ENCODE measurements at regions not wholly inside any gene's neighbourhood (a gene's known extent, or its start where the extent isn't known, plus 50 kb on each side); places are given as distances from the start of the nearest gene placed in this dataset.
"Not testable (repeated sequence)": the region's sequence is repeated elsewhere in the genome, so short reads cannot be mapped to it uniquely, and the experiment has no call there.

DNA sequence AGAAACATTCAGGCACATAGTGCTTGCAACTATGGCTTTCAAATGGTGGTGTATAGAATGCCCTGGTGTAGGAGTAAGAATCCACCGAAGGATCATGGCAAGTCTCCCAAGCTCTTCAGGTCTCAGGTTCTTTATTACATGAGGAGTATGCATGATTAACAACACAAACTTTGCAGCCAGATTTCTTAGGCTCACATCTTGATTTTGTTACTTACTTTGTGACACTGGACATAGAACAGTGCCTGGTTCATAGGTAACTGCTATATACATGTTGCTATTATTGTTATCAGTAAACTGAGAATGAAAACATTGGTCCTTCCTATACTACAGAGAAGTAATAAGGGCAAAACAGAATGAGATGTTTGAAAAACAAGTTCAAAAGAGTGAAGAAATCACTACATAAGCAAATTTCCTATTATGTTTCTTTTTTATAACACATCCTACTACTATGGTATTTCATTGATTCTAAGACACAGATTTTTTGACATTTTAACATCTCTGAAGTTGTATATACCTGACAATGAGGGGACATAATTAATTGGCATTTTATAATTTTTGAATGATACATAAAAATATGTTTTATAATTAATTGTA, 284.9 kb downstream of the C1D start:
- no peak for DNase-seq (ENCODE audit: low spot score)

DNA sequence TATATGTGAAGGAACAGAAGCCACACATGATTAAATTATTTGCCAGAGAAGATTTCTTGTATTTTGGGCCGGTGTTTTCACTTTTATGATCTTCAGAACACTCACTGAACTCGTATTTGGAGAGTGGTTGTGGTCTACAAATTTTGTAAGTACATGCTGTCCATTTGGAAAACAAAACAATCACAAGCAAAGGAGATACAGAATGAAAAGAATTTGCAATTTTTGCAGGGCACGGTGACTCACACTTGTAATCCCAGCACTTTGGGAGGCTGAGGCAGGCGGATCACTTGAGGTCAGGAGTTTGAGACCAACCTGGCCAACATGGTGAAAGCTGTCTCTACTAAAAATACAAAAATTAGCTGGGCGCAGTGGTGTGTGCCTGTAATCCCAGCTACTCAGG, 282.0 kb downstream of the C1D start:
- DNase-seq (ENCODE audit: low spot score) = not testable (repeated sequence)

DNA sequence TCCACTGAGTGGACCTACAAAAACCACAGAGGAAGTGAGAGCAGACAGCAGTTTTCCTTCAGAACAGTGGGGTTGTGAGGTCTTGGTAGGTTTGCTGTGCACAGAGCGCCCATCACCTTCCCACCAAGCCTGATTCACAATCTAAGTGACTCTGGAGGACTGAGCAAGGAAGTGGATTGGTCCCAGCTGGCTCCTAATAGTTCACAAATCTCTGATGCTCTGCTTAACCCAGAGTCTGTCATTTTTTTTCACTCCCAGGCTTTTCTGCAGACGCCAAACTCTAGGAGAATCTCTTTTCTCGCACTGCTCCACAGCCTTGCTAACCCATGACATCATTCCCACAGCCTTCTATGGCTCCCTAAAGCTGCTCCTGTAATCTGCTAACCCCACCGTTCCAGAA, 280.4 kb downstream of the C1D start:
- no peak for DNase-seq (ENCODE audit: low spot score)

DNA sequence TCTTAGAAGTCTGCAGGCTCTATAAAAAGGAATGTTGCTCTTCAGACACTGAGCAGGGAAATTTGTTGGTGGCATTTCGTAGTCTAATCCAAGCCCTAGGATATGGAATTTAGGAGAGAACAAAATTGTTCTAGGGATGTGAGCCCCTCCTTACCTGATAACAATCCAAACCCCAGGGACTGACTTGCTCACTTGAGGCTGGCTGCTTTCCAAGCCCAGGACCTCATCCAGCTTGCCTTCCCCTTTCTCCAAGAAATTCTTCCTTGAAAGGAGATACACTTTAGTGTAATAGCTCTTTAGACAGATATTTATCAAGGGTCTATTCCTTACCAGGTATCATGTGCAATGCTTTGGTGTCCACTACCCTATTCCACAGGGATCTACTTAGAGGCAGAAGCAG, 279.8 kb downstream of the C1D start:
- DNase-seq (ENCODE audit: low spot score) = no peak

DNA sequence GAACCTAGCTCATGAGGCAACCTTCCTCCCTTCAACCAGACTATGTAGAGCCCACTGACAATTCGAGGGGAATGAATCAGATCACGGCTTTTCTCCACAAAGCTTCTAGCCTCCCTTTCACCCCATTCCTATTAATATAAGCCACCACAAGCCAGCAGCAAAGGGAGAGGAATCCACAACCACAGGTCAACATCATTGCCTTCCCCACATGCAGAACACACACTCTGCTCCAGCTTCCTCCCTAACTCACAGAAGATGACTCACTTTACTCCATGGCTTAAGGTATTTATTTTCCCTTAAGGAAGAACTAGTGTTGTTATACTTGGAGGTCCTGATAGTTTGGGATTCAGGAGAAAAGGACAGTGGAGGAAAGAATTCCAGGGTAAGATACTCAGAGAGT, 272.2 kb downstream of the C1D start:
- DNase-seq (ENCODE audit: low spot score) = no peak

DNA sequence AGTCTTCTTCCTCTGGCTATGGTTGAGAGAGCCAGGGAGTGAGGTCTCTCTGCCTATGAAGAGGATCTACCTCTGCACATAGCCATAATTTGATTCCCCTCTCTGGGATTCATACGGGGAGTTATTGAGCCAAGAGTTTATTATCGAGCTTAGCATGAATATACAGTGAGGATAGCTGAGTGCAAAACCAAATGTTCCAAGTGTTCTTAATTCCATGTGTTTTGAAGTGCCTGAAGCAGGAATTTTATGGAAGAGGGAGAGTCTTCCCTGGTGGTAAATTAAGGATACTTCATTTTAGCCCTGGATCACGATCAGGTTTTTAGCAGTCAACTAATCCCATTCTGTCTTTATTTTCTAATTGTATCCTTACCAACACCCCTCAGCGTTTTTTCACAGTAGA, 270.6 kb downstream of the C1D start:
- no peak for DNase-seq (ENCODE audit: low spot score)

DNA sequence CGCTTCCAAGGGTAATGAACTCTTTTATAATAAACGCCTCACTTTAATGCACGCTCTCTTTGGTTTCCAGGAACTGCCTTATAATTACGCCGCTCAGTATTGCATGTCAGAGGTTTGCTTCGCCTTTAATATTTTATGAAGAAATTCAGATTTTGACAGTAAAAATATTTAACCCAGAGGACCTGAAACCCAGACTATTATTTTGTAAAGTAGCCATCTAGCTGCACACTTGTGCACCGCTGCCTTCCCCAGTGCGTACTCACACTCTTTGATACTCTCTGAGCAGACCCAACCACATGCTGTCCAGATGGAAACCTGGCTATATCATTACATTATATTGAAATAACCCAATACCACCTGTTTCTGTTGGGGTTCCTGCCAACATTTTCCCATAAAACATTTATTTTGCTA, 270.1 kb downstream of the C1D start:
- DNase-seq (ENCODE audit: low spot score) = no peak

DNA sequence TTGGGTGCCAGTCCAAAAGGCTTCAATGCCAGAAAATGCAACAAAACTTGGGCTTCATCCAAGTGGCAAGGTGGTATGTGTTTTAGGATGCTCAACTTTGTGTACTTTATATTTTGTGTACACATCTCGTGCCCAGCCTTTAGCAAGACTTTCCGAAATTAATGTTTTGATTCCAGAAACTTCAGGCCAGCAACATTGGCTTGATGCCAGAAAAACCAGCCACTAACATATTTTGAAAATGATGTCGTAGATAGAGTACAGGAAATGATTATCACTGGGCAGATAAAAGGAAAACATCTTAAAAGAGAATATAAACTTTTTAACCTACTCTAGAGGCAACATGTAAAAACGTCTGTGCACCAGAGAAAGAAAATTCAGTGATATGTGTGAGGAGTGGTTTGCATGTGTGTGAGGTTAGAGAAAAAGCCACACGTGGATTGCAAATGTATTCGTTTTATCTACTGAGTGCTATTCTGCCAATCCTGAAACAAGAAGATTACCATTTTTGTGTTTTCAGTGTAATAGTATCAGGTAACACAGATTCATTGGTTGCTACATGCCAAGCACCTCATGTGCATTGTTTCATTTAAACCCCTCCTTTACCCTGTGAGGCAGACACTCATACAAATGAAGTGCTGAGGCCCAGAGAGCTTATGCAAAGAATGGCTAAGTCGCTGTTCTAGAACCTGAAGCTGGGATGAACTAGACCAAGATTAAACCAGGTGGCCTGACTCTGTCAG, 264.8 kb downstream of the C1D start:
- no peak for DNase-seq (ENCODE audit: low spot score)

DNA sequence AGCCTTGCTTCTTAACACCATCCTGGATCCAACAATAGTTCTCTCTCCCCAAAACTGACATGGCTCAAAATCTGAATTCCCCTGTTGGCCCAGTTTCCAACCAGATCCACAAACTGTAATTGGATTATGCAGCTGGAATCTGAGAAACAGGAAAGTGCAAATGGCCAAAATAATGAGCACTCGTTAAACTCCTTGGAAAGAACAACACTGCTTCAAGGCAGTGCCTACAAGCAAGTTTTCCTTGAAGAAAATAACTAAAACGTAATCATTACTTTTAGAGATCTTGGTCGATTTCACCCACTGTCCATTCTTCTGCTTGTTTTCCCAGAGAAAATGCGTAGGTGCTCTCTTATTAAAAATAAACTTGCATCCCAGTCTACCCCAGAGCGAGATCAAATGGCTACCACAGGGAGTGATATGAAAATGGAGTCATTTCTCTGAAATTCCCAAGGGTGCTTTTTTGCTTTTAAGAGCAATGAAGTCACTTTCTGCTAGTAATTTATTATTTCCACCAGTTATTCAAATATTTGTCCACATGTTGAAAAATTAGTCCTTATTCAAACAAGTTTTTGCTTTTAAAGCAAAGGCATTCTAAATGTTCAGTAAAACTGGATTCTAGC, 264.2 kb downstream of the C1D start:
- DNase-seq (ENCODE audit: low spot score) = no peak

DNA sequence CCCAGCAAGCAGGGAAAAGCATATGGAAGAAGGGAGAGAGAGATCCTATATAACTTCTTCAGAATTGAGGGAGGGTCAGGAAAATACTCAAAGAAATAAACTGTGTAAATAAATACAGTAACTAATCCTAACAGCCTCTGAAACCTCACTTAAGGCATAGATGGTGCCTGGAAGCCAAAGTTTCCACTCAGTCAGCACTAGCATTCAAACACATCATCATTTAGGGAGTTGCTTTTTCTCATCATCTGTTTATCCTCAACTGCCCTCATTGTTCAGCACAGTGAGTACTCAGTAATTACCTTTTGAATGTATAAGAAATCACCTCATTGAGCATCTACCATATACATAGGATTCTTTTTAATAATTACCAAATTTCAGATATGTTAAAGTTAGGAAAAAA, 262.9 kb downstream of the C1D start:
- no peak for DNase-seq (ENCODE audit: low spot score)

DNA sequence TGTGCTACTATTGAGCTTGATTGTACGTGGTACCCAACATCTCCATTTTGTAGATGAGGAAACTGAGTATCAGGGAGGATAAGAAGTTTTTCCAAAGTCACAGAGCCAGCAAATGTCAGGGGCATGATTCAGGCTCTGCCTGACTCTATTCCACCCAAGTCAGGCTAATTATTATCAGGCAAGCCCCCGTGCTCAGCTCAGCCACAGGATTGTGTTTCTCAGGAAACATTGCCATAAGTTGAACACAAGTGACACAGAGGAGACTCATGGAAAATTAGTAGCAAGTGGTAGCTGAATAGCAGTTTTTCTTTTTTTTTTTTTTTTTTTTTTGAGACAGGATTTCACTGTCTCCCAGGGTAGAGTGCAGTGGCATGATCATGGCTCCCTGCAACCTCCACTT, 260.5 kb downstream of the C1D start:
- DNase-seq (ENCODE audit: low spot score) = no peak

DNA sequence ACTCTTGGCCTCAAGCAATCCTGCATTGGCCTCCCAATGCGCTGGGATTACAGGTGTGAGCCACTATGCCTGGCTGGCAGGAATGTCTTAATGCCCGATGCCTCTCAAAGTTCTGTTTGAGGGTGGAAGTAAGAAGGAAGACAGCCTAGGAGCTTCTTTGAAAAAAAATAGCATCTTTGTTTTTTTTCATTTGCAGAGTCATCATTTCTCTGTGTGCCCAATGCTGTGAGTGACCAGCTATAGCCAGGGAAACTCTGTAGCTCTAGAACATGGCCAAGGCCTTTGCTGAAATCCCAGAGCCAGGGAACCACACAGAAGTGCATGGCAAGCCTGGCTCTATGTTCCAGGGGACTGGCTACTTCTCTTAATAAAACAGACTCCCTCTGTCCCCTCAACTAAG, 260.0 kb downstream of the C1D start:
- no peak for DNase-seq (ENCODE audit: low spot score)

DNA sequence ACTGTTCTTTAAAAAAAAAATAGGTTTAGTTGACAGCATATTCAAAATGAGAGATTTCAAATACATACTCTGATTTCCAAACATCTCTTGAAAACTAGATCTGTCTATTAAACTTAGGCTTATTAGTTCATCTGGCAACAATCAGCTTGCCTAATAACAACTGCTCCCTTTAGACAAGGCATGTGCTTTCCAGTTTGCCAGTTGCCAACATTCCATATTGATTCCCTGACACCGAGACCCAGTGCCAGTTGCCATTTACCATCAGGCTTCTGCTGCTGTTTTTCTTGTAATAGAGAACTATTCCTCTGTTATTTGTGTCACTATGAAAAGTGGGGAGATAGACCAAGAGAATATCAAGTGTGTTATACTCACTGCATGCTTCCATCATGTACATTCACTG, 256.0 kb downstream of the C1D start:
- DNase-seq (ENCODE audit: low spot score) = no peak

DNA sequence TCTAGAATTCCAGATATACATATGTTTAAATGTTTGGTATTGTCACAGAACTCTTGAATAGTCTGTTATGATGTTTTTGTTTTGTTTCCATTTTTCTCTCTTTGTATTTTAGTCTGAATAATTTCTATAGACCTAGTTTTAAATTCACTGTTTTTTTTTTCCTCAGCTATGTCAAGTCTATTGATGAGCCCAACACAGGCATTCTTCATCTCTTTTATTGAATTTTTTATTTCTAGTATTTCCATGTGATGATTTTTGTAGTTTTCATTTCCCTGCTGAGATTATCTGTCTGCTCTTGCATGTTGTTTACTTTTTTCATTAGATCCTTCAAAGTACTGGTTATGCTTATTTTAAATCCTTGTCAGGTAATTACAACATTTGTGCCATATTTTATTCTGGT, 254.7 kb downstream of the C1D start:
- no peak for DNase-seq (ENCODE audit: low spot score)

DNA sequence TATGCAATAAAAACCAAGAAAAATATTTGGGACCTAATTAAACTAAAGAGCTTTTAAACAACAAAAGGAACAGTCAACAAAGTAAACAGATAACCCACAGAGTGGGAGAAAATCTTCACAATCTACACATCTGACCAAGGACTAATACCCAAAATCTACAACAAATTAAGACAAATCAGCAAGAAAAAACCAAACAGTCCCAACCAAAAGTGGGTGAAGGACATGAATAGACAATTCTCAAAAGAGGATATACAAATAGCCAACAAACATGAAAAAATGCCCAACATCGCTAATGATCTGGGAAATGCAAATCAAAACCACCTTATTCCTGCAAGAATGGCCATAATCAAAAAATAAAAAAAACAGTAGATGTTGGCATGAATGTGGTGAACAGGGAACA, 250.1 kb downstream of the C1D start:
- no peak for DNase-seq (ENCODE audit: low spot score)

DNA sequence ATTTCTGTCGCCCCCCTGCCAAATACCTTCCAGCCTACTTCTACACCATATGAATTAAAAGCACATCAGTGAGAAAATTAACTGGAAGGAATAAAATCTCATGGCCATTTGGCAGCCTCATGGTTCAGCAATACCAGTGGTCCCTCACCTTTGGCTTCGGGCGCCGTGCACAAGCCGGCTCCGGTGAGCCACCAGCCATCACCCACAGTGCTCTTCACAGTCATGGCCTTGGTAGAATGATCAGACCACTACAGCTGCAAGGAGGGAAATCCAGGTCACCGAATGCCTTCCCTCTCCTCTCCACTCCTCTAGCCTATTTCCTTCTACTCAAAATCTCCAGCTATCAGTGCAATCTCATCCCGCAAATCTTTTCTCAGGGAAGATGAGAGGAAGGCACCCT, 239.1 kb downstream of the C1D start:
- no peak for DNase-seq (ENCODE audit: low spot score)

DNA sequence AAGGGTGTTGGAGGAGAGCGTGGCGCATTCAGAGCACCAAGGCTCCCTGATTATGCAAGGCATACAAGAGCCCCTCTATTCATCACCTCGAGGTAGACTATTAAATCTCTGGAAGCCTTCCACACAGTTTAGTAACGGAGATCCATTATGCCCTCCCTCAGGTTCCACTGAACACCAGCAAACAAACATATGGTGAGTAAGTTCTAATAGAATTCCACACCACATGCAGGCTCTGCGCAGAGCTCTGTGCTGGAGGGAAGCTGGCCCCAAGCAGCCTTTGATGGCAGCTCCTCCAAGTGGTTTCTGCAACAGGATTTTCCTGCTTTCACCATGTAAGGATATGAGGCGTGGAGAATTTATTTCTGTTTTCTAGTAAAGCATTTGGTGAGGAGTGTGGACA, 238.6 kb downstream of the C1D start:
- DNase-seq (ENCODE audit: low spot score) = no peak

DNA sequence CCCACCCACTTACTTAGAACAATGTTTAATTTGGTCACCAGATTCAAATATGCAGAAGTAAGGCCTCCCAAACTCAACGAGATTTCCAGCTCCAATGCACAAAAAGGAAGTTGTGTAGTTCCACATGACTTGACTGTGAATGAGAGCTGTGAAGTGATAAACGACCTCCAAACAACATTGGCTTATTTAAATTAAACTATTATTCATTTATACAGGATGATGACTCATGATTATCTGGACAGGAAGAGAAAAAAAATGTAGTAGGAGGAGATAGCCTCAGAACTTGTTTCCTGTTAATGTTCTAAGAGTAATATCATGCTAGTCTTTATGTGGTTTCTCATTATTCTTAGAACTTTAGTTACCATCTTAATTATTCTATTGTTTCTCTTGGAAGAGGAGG, 237.3 kb downstream of the C1D start:
- DNase-seq (ENCODE audit: low spot score) = peak; percentile 89

DNA sequence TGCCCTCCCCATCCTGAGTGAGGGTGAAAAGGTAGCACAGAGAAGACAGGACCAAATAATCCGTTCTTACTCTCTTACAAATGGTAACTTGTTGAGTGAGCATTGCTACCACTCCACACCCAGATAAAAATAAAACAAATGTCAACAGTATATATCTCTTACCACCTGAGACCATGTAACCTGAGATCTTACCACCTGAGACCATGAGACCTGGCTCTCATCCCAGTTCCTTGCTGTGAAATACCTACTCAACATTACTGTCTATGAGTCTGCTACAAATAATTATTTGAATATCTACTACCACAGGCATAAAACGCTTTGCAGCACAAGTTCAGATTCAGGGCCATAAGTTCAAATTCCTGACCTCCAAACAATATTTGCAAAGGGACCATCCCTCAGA, 234.7 kb downstream of the C1D start:
- DNase-seq (ENCODE audit: low spot score) = no peak

DNA sequence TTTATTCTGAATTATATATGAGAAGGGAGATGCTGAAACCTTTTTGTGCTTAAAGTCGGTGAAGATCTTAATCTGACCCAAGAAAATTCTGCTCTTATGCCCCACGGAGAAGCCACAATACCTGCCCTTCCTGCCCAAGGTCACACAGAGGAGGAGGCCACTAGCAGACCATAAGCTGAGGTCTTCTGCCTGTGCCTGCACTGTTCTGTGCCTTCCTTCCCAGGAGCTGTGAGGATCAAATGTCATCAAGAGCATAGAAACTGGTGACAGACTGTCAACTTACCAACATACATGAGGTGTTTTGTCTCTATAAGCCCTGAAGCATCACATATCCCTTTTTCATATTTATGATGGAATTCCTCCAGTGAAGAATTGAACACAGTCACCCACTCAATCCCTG, 233.3 kb downstream of the C1D start:
- DNase-seq (ENCODE audit: low spot score) = no peak

DNA sequence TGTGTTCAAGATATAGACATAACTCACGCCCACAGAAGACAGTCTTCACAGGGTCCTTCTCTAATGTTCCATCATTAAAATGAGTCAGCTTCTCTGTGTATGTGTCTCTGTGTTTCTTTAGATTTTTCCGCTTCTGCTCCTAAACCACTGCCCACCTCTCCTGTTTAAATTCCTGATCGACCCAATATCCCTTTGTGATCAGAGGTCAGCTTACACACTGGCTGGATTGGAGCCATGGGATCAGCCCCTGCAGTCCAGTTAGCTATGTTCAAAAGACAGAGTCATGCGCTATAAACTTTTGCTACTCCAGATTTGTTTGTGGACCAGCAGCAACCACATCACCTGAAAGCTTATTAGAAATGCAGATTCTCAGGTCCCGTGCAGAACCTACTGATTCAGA, 229.2 kb downstream of the C1D start:
- DNase-seq (ENCODE audit: low spot score) = no peak

DNA sequence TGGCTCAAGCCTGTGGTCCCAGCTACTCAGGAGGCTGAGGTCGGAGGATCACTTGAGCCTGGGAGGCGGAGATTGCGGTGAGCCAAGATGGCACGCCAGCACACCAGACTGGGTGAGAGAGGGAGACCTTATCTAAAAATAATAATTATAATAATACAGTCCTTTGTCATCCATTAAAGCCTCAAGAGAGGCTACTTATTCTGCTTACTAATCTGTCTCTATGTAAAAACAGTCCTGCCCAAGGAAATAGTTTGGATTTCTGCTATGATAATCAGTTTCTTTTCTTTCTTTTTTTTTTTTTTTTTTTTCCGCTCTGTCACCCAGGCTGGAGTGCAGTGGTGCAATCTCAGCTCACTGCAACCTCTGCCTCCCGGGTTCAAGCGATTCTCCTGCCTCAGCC, 228.3 kb downstream of the C1D start:
- DNase-seq (ENCODE audit: low spot score) = no peak

DNA sequence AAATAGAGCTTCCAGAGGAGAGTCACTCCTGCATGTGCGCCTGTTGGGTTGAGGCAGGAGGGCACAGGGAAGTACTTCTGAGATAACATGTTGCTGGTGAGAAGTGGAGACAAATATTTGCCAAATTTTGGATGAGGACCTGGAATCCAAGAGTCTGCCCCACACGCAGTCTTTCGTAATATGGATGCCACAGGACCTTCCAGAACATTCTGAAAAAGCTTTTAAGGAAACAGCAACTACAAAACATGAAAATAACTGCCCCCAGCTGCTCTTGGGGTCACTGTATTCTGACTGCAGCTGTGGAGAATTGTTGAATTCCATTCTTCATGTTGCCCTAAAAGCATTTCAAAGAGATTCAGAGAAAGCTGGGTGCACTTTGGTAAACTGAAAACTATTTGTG, 227.5 kb downstream of the C1D start:
- no peak for DNase-seq (ENCODE audit: low spot score)

DNA sequence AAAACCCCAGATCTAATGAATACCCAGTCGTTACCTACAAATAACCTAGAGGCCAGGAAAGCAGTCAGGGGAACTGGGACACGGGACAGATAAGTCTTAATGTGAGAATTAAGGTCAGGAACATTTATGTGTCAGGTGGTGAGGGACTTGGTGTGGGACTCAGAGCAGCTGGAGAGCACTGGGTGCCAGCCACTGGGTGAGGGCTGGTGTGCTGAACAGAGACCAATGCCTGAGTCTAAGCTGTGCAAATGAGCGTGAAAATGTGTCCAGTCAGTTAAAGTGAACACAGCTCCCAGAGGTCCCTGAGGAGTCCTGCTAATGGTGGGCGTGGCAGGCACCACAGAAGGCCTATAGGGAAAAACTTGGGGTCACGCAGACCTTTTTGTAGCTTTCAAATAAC, 225.9 kb downstream of the C1D start:
- DNase-seq (ENCODE audit: low spot score) = no peak

Measured in kidney capillary endothelial cell (primary cell).